Stromal cell of bone marrow (primary cell): ENCODE measurements at regions not wholly inside any gene's neighbourhood (a gene's known extent, or its start where the extent isn't known, plus 50 kb on each side); places are given as distances from the start of the nearest gene placed in this dataset.

Experiments used
- DNase-seq: peaks from one replicate; pipeline ENCODE4 v3.0.0-alpha.2; 2012; ENCODE audit warnings: low read depth

- no peak for DNase-seq
These were observed 345.1 kb downstream of the PLOD2 start for GRCh38 chr3:145815707-145816413.

GRCh38 chr3:145817870-145818483 lies 343.0 kb downstream of the PLOD2 start:
- DNase-seq, result no peak

GRCh38 chr3:145820170-145820569 lies 340.8 kb downstream of the PLOD2 start:
- DNase-seq, result no peak

GRCh38 chr3:145842294-145842902 lies 318.6 kb downstream of the PLOD2 start:
- no peak for DNase-seq

- DNase-seq, result no peak
These were observed 317.4 kb downstream of the PLOD2 start for GRCh38 chr3:145843561-145843960.

- no peak for DNase-seq
These were observed 311.9 kb downstream of the PLOD2 start for GRCh38 chr3:145849115-145849514.

GRCh38 chr3:145854499-145854898 lies 306.5 kb downstream of the PLOD2 start:
- no peak for DNase-seq

- DNase-seq, result no peak
These were observed 303.0 kb downstream of the PLOD2 start for GRCh38 chr3:145857956-145858355.

GRCh38 chr3:145864336-145864735 lies 296.6 kb downstream of the PLOD2 start:
- no peak for DNase-seq

GRCh38 chr3:145865399-145866018 lies 295.5 kb downstream of the PLOD2 start:
- DNase-seq, result peak; percentile 14

- no peak for DNase-seq
These were observed 291.0 kb downstream of the PLOD2 start for GRCh38 chr3:145869958-145870357.

GRCh38 chr3:145882436-145882835 lies 278.5 kb downstream of the PLOD2 start:
- peak; percentile 70 for DNase-seq

- DNase-seq, result no peak
These were observed 271.3 kb downstream of the PLOD2 start for GRCh38 chr3:145889730-145890129.

GRCh38 chr3:145892869-145893268 lies 268.1 kb downstream of the PLOD2 start:
- DNase-seq, result no peak

- DNase-seq, result no peak
These were observed 267.7 kb downstream of the PLOD2 start for GRCh38 chr3:145893331-145893730.

- no peak for DNase-seq
These were observed 262.5 kb downstream of the PLOD2 start for GRCh38 chr3:145898487-145898886.

GRCh38 chr3:145899241-145899640 lies 261.7 kb downstream of the PLOD2 start:
- no peak for DNase-seq

- no peak for DNase-seq
These were observed 260.7 kb downstream of the PLOD2 start for GRCh38 chr3:145900056-145900829.

GRCh38 chr3:145902166-145902565 lies 258.8 kb downstream of the PLOD2 start:
- DNase-seq, result no peak

GRCh38 chr3:145903472-145904013 lies 257.4 kb downstream of the PLOD2 start:
- no peak for DNase-seq

GRCh38 chr3:145904138-145904537 lies 256.8 kb downstream of the PLOD2 start:
- no peak for DNase-seq

- DNase-seq, result no peak
These were observed 254.7 kb downstream of the PLOD2 start for GRCh38 chr3:145906301-145906700.
